ENCODE measurements at regions not wholly inside any gene's neighbourhood (a gene's known extent, or its start where the extent isn't known, plus 50 kb on each side); places are given as distances from the start of the nearest gene placed in this dataset.

DNA sequence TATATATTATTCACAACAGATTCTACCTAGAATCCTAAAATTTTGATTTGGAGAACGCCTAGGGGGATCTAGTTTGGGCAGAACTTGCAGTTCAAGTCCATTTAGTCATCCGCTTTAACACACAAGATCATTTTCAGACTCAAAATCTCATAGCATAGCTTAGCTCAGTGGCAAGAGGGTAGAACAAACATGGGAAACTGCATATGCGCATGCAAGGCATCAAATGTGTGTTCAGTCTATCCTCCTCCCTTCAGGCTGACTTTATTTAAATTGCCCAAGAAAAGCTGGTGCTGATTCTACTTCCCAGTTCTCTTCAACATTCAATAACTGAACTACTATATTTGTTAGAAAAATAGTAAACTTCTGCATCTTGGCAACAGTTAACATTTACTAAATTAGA is 79.6 kb upstream of the NRXN1 start:
- DNase-seq: no peak

DNA sequence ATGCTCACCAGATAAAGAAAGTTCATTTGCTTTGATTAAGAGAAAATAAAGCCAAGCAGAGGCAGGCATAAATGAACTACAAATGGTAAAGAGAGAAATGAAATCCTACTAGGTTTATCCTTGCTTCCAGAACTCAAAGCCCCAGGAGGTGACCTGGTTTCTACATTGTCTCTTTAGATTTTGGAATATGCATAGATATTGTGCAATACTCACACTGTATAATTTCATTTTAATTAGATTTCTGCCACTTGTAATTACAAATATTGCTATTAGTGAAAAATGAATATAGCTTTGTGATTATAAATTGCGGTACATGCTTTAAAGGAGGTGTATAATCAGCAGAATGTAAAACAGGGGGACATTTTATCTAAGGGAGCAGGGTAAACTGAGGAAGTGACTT is 76.9 kb upstream of the NRXN1 start:
- DNase-seq: no peak

DNA sequence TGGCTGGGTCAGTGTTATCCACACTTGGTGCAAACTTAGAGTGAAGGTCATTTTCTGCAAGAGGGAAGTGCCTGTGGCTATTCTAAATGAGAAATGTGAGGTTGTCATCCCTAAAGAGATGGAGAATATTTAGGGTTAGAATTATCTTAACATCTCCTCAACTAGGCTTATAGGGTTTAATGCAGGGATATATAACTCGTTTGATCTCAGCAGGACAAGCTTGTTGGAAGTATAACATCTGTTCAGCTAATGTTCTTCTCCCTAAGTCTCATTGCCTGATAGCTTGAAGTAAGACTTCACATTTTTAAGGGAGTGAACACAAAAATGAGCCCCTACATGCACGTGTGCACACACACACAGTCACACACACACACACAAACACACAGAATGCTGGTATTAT is 75.9 kb upstream of the NRXN1 start:
- no peak for DNase-seq

DNA sequence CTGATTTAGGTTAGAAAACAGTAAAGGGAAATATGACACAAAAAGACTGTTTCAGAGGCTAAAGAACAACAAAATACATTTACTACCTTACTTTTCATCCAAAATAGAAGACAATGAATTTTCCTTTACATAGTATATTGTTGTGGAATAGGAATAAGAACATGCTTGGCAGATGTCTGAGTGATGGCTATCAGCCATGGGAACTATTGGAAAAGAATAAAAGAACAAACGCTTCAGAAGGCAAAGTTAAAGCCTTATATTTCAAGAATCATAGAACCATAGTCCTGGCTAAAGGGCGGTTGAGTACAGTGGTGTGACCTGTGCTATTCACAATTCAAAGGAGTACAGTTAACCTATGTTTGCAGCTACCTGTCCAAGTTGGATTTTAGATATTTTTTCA is 73.9 kb upstream of the NRXN1 start:
- DNase-seq: no peak

DNA sequence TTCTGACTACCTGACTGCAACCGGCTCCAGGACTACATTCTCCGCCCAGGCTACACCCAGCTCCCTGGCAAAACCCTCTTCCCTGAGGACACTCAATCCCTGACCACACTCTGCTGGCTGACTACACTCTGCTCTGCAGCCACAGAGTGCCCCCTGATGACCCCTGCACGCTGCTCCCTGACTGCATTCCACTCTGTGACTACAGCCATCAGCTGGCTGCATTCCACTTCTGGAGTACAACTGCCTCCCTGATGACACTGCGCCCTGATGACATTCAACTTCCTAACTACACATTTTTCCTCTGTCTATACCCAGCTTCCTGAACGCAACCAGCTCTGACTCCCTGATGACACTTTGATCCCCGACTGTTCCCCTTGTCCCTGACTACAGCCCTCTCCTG is 71.3 kb upstream of the NRXN1 start:
- DNase-seq: peak; percentile 61

DNA sequence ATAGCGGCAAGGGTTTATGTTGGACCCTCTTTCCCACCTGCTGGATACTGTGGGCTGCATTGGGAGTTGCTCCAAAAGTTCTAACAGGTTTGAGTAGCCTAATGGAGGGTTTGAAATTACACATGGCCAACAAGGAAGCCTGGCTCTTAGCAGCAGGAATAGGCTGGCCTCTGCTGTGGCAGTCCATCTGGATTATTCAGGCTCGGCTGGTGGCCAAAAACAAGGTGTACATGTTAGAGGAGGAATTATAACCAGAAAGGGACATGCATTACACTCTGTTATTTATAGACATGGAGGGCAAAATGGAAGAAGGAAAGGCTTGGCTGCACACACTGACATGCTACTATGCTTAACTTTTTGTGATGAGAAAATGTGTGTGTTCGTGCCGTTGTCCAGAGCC is 61.1 kb upstream of the NRXN1 start:
- DNase-seq: no peak

DNA sequence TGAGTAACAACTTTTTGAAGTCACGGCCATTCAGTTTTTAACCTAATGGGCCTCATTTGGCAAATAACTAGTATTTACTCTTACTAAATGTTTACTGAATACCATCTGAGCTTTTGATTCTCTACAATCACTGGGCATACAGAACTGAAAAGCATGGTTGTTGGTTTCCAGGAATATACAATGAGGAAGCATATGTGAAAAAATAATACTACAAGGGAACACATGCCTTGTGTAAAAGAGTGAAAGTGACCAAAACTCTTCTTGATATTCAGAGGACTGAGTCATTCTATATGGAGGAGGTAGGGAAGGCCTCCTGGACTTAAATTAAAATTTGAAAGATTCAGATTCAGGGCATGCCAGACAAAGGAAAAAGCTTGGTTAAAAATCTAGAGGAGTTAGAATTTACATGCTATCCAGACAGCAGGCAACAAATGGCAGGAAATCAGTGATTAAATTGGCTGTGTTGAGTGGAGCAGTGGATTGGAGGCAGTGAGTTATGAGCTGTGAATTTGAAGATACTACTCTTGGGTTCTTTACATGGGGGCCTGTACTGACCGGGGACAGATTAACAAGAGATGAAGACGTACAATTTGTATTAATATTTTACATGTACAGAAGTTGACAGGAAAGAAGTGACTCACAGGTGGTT is 53.6 kb upstream of the NRXN1 start:
- no peak for DNase-seq

DNA sequence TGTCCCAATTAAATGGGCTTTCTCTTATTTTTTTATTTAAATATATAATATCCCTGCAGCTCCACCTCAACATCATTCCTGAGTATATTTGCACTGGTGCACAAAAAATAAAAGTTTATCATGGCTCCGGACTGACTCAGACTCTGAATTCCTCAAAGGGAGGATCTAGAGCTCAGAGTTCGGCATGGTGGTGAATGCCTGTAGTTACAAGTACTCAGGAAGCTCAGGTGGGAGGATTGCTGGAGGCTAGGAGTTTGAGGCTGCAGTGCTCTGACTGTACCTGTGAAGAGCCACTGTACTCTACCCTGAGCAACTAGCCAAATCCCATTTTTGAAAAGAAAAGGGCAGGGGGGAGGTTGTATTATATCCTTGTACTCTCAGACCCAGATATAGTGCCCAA is 52.8 kb upstream of the NRXN1 start:
- DNase-seq: no peak

Data from T1000 (cell line).